ENCODE measurements at regions not wholly inside any gene's neighbourhood (a gene's known extent, or its start where the extent isn't known, plus 50 kb on each side); places are given as distances from the start of the nearest gene placed in this dataset.

GRCh38 chr12:126437934-126438333, 1372.7 kb downstream of the AACS start (continued):
- TF ChIP-seq CHD7 (IDR thresholded peaks at IDR 0.05; ENCODE audit: insufficient replicate concordance, low read length), result no peak
- no peak for TF ChIP-seq USF2 (IDR thresholded peaks at IDR 0.05; ENCODE audit: low read length)
- TF ChIP-seq SP2 (IDR thresholded peaks at IDR 0.05; ENCODE audit: low read length), result no peak
- TF ChIP-seq SP1 (IDR thresholded peaks at IDR 0.05; ENCODE audit: low read depth, low read length), result no peak
